ENCODE measurements at regions not wholly inside any gene's neighbourhood (a gene's known extent, or its start where the extent isn't known, plus 50 kb on each side); places are given as distances from the start of the nearest gene placed in this dataset.

DNA sequence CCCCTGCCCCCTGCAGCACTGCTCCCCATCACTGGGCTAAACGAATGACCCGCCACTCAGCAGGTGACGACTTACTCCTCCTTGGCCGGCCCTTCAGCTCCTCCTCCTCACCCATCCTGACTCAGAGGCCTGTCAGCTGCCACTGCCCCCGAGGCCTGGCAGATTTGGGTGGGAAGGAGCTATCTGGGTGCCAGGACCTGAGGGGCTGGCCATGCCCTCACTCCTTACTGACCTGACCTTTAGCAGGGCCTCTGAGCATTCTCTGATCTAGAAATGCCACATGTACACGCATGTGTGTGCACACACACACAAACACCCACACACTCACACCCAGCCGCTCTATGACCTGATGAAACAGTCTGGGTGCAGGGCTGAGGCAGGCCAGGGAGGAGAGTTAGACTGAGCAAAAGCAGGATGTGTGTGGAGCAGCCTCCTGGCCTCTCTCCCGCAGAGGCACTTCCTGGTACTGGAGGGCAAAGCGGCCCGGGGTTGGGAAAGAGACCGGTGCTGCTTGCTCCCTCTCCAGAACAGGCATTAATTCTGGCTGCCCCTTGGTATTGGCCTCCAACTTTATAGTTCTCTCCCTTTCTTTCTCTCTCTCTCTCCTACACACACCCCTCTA lies 68.0 kb downstream of the ZFP36L2 start:
- peak; percentile 80 for DNase-seq (ENCODE audit: low read depth)
- H3K4me3 ChIP-seq (ENCODE audit: low read depth, low read length): no peak overlapping the region
- TF ChIP-seq, protein P1, sequence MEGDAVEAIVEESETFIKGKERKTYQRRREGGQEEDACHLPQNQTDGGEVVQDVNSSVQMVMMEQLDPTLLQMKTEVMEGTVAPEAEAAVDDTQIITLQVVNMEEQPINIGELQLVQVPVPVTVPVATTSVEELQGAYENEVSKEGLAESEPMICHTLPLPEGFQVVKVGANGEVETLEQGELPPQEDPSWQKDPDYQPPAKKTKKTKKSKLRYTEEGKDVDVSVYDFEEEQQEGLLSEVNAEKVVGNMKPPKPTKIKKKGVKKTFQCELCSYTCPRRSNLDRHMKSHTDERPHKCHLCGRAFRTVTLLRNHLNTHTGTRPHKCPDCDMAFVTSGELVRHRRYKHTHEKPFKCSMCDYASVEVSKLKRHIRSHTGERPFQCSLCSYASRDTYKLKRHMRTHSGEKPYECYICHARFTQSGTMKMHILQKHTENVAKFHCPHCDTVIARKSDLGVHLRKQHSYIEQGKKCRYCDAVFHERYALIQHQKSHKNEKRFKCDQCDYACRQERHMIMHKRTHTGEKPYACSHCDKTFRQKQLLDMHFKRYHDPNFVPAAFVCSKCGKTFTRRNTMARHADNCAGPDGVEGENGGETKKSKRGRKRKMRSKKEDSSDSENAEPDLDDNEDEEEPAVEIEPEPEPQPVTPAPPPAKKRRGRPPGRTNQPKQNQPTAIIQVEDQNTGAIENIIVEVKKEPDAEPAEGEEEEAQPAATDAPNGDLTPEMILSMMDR (conservative IDR thresholded peaks at IDR 0.05; ENCODE audit: low read depth, low read length): no peak

DNA sequence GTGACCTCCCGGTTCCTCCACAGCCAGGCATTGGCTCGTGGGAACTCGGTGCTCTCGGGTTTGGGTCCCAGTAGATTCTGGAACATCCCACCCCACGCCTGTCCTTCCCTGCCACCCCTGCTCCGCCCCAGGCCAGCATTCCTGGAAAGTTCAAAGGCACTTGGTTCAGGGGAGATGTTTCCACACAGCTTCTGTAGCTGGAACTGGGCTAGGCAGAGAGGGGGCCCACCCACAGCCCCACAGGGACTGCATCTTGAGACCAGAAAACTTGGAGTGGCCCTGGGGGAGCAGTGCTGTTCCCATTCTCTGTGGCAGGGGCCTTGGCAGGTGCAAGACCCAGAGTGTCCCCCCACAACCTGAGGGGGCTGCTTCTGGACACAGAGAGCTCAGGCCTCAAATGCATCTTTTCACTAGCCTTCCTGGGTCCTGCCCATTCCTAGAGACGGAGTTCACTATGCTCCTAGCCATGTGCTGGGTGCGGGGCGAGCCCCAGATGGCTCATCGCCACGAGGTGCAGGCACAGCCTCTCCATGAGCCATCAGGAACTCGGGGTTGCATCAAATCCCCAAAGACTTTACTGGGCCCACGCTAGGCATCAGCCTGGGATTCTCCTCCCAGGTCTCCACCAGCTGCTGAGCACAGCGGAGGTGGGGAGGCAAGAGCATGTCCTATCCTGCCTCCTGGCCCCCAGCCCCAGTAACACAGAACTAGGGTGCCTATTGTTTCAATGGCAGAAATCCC lies 68.7 kb downstream of the ZFP36L2 start:
- no peak overlapping the region for H3K4me3 ChIP-seq (ENCODE audit: low read depth, low read length)
- DNase-seq (ENCODE audit: low read depth): no peak
- TF ChIP-seq, protein P1 (conservative IDR thresholded peaks at IDR 0.05; ENCODE audit: low read depth, low read length): no peak

DNA sequence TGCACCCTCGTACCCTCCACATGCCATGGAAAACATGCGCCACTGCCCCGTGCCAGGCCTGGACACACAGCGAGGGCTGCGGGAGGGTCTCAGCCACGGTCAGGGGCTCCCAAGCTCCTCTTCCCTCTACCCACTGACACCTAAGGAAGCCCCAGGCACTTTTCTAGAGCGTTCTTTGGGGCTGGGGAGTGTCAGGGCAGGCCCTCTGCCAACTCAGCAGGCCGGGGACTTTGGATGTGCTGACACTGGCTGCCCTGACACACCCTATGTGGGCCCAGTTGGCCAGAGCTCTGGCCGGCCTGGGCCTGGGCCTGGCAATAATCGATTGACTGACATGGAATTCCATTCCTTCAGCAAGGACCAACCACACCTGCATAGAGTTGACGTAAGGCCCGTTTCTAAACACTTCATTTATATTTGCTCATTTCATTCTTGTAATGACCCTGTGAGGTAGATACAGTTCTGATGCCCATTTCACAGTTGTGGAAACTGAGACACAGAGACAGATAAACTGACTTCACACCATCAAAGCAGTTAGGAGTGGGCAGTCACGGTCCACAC lies 70.5 kb downstream of the ZFP36L2 start:
- no peak overlapping the region for H3K4me3 ChIP-seq (ENCODE audit: low read depth, low read length)
- TF ChIP-seq, protein P1 (conservative IDR thresholded peaks at IDR 0.05; ENCODE audit: low read depth, low read length): no peak
- DNase-seq (ENCODE audit: low read depth): no peak

DNA sequence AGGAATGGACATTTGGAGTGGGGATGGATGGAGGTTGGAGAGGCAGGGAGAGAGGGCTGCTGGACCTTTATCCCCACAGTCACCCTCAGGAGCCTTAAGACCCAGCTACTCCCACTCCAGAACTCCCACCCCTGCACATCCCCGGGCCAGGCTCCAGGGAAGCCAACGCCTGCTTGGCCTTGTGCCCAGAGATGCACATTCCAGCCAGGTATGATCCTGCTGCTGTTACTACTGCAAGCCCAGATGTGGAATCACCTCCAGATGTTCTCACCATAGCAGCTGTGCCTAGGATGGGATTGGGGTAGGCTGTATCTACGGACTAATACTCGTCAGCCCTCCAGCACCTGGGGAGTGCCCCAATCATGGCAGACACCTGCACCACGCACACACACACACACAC lies 71.7 kb downstream of the ZFP36L2 start:
- no peak for DNase-seq (ENCODE audit: low read depth)
- no peak overlapping the region for H3K4me3 ChIP-seq (ENCODE audit: low read depth, low read length)
- TF ChIP-seq, protein P1 (conservative IDR thresholded peaks at IDR 0.05; ENCODE audit: low read depth, low read length): no peak

DNA sequence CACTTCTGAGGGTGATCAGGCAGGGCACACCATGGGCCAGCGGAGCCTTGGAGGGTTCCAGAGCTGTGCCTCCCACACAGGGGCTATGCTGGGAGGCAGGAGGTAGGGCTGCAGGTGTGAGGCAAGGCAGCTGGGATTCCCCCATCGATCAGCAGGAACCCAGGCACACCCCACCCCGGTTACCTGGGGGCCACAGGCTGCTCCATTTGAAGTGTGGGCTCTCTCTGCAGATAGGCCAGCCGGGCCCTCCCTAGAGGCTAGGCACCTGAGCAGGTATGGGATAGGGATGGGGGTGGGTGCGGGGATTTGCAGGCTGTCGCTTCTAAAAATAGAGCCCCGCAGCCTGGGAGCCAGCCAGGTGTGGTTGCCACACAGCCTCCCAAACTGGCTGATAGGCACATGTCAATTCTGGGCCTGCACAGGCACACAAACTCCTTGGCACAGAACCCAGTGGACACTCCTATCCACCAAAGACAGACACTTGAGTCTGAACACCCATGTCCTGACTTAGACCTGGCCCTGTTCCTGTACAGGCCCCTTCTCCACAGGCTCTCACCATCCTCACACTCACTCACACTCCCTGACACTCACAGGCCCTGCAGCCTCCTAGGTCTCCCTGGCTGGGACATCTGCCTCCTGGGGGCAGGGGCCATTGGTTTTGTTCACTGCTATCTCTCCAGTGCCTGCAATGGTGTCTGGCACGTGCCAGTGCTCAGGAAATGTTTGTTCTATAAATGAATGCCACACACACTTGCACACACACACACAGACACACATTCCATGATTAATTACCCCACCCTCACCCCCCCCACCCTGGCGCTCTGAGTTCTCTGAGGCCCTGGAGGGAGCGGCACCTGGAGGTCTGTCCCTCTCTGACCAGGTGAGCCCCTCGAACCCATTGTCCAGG lies 73.4 kb downstream of the ZFP36L2 start:
- TF ChIP-seq, protein P1 (conservative IDR thresholded peaks at IDR 0.05; ENCODE audit: low read depth, low read length): no peak
- DNase-seq (ENCODE audit: low read depth): no peak
- no peak overlapping the region for H3K4me3 ChIP-seq (ENCODE audit: low read depth, low read length)

DNA sequence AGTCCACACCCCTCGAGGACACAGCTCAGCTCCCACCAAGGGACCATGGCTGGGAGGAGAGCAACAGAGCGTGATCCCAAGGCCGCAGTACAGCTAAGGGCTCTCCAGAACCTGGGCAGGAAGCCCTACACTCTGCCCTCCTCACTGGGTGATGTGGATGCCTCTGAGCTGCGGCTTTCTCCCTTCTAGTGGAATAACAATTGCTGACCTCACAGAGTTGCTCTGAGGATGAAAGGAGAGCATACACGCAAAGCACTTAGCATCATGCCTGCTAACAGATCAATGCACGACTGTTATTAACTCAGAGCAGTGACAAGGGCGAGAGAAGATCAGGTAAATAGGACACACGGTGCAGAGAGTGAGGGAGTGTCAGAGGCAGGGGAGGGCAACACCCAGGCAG lies 74.2 kb downstream of the ZFP36L2 start:
- no peak overlapping the region for H3K4me3 ChIP-seq (ENCODE audit: low read depth, low read length)
- TF ChIP-seq, protein P1 (conservative IDR thresholded peaks at IDR 0.05; ENCODE audit: low read depth, low read length): no peak
- DNase-seq (ENCODE audit: low read depth): no peak

Measured in choroid plexus epithelial cell (primary cell).